WTC11 (cell line): ENCODE measurements at regions not wholly inside any gene's neighbourhood (a gene's known extent, or its start where the extent isn't known, plus 50 kb on each side); places are given as distances from the start of the nearest gene placed in this dataset.

Source experiments
- ATAC-seq: fragments of 200-7000 bp; cut with Tn5 transposase; 2 replicates; pipeline ENCODE4 v1.10.0; 2021; ENCODE audit warnings: mild to moderate bottlenecking, moderate library complexity
- CTCF ChIA-PET: fragments of 300-600 bp; sonication (Branson Sonifier 250); formaldehyde crosslinking; loops from one replicate; lab custom pipeline; 2021; ENCODE audit warnings: antibody characterized with exemption; lab: Charles Lee
- POLR2A ChIA-PET: fragments of 350-600 bp; sonication (Branson Sonifier 250); formaldehyde crosslinking; loops from one replicate; lab custom pipeline; 2021; ENCODE audit warnings: antibody characterized with exemption; lab: Charles Lee
- DNase-seq: peaks from one replicate; pipeline ENCODE4 v3.0.0; 2021; ENCODE audit warnings: low spot score
- H3K27ac Mint-ChIP-seq: 2 replicates; pipeline ENCODE4 v1.8.0; 2021; ENCODE audit warnings: mixed read lengths
- H3K27me3 Mint-ChIP-seq: 2 replicates; pipeline ENCODE4 v1.8.0; 2021; ENCODE audit warnings: low read depth, mild to moderate bottlenecking, moderate library complexity, mixed read lengths
- H3K36me3 Mint-ChIP-seq: 2 replicates; pipeline ENCODE4 v1.8.0; 2021; ENCODE audit warnings: mixed read lengths
- H3K4me1 Mint-ChIP-seq: 2 replicates; pipeline ENCODE4 v1.8.0; 2022; ENCODE audit warnings: mixed read lengths
- H3K4me3 Mint-ChIP-seq: 2 replicates; pipeline ENCODE4 v1.8.0; 2021; ENCODE audit warnings: mild to moderate bottlenecking, moderate library complexity, mixed read lengths
- H3K9me3 Mint-ChIP-seq: 2 replicates; pipeline ENCODE4 v1.8.0; 2021; ENCODE audit warnings: mixed read lengths
- FOXJ3 ChIP-seq: sonication (generic); formaldehyde crosslinking; IDR thresholded peaks from 2 replicates; pipeline ENCODE4 v1.9.0; 2021; ENCODE audit warnings: missing genetic modification reagents, mild to moderate bottlenecking, borderline replicate concordance
- HMGA2 ChIP-seq: fragments of 250-450 bp; sonication (Bioruptor Pico); IDR thresholded peaks from 2 replicates; pipeline ENCODE4 v1.4.0; 2021; ENCODE audit warnings: mild to moderate bottlenecking, moderate library complexity
- MAX ChIP-seq: sonication (generic); formaldehyde crosslinking; IDR thresholded peaks from 2 replicates; pipeline ENCODE4 v1.8.0; 2022; ENCODE audit warnings: mild to moderate bottlenecking, missing genetic modification reagents
- NFYB ChIP-seq: sonication (generic); formaldehyde crosslinking; conservative IDR thresholded peaks from 2 replicates; pipeline ENCODE4 v1.8.0; 2022; ENCODE audit warnings: low read depth, missing genetic modification reagents
- PREB ChIP-seq: sonication (generic); formaldehyde crosslinking; IDR thresholded peaks from 2 replicates; pipeline ENCODE4 v1.8.1; 2022; ENCODE audit warnings: mild to moderate bottlenecking, missing genetic modification reagents, moderate library complexity, borderline replicate concordance
- RELA ChIP-seq: sonication (generic); formaldehyde crosslinking; IDR thresholded peaks from 2 replicates; pipeline ENCODE4 v1.8.1; 2022; ENCODE audit warnings: missing genetic modification reagents, mild to moderate bottlenecking, borderline replicate concordance
- USF2 ChIP-seq: sonication (generic); formaldehyde crosslinking; IDR thresholded peaks from 2 replicates; pipeline ENCODE4 v1.8.1; 2023; ENCODE audit warnings: mild to moderate bottlenecking, missing genetic modification reagents, moderate library complexity
- ZBTB43 ChIP-seq: sonication (generic); formaldehyde crosslinking; IDR thresholded peaks from 2 replicates; pipeline ENCODE4 v1.8.1; 2023; ENCODE audit warnings: mild to moderate bottlenecking, missing genetic modification reagents
- ZNF121 ChIP-seq: sonication (generic); formaldehyde crosslinking; IDR thresholded peaks from 2 replicates; pipeline ENCODE4 v1.8.0; 2023; ENCODE audit warnings: missing genetic modification reagents
- ZNF396 ChIP-seq: fragments of 250-450 bp; sonication (Bioruptor Pico); IDR thresholded peaks from 2 replicates; pipeline ENCODE4 v1.8.0; 2021; ENCODE audit warnings: mild to moderate bottlenecking, moderate library complexity, borderline replicate concordance
- TF ChIP-seq, protein P1 (sequence below): fragments of 200-600 bp; IDR thresholded peaks from 2 replicates; pipeline ENCODE4 v1.8.0; 2022; ENCODE audit warnings: antibody characterized with exemption
- TF ChIP-seq, protein P2 (sequence below): sonication (generic); formaldehyde crosslinking; conservative IDR thresholded peaks from 2 replicates; pipeline ENCODE4 v1.8.1; 2022; ENCODE audit warnings: mild to moderate bottlenecking, missing genetic modification reagents
- TF ChIP-seq, protein P3 (sequence below): fragments of 250-450 bp; sonication (Bioruptor Pico); IDR thresholded peaks from 2 replicates; pipeline ENCODE4 v1.9.0; 2021; ENCODE audit warnings: mild to moderate bottlenecking
- TF ChIP-seq, protein P4 (sequence below): sonication (generic); formaldehyde crosslinking; IDR thresholded peaks from 2 replicates; pipeline ENCODE4 v1.8.1; 2022; ENCODE audit warnings: missing genetic modification reagents, borderline replicate concordance

- Mint-ChIP-seq H3K27me3 (no peaks in the 10 kb centered on the region), H3K9me3 (no peaks in the 10 kb centered on the region)
- CTCF ChIA-PET = no interaction called here
These were observed 98.0 kb upstream of the DCLK2 start for GRCh38 chr4:149980121-149980682.

DNA sequence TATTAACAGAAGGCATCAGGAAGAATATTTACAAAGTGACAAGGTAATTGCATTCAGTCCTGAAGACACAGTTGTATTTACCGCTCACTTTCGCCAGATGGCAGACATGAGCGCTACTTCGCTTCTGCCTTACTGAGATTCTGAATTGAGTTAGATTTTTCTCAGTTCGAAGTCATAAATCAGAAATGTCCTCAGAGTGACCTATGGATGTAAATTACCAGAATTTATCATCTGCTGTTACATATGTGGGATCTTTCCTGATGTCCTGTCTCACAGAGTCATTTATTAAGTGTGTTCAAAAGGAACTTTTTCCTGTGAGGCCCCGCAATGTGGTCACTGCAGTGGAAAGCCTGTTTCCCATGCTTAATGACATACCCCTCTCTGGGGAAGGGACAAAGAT, 97.3 kb upstream of the DCLK2 start:
- TF ChIP-seq PREB (CRISPR knock-in tag) = no peak
- TF ChIP-seq, protein P1, sequence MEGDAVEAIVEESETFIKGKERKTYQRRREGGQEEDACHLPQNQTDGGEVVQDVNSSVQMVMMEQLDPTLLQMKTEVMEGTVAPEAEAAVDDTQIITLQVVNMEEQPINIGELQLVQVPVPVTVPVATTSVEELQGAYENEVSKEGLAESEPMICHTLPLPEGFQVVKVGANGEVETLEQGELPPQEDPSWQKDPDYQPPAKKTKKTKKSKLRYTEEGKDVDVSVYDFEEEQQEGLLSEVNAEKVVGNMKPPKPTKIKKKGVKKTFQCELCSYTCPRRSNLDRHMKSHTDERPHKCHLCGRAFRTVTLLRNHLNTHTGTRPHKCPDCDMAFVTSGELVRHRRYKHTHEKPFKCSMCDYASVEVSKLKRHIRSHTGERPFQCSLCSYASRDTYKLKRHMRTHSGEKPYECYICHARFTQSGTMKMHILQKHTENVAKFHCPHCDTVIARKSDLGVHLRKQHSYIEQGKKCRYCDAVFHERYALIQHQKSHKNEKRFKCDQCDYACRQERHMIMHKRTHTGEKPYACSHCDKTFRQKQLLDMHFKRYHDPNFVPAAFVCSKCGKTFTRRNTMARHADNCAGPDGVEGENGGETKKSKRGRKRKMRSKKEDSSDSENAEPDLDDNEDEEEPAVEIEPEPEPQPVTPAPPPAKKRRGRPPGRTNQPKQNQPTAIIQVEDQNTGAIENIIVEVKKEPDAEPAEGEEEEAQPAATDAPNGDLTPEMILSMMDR = peak; percentile 60
- Mint-ChIP-seq H3K27ac (0 out of 2 replicates have a peak overlapping the region, but pooled peaks have one; percentile 3), H3K9me3 (no peaks in the 10 kb centered on the region), H3K27me3 (no peaks in the 10 kb centered on the region), H3K4me3 (no peak overlapping the region), H3K36me3 (no peaks in the 10 kb centered on the region), H3K4me1 (no peaks in the 10 kb centered on the region)
- POLR2A ChIA-PET = no interaction called here
- CTCF ChIA-PET = no interaction called here
- DNase-seq = peak; percentile 60
- ATAC-seq = peak; percentile 76

More at GRCh38 chr4:149980121-149980682, 98.0 kb upstream of the DCLK2 start:
- DNase-seq = no peak
- no peak for ATAC-seq
- POLR2A ChIA-PET = no interaction called here
- Mint-ChIP-seq H3K27ac (0 out of 2 replicates have a peak overlapping the region, but pooled peaks have one; percentile 3), H3K4me1 (no peaks in the 10 kb centered on the region), H3K36me3 (no peaks in the 10 kb centered on the region), H3K4me3 (no peak overlapping the region)
- TF ChIP-seq FOXJ3 (CRISPR knock-in tag) (no peak), ZNF396 (CRISPR knock-in tag) (no peak), HMGA2 (no peak), USF2 (CRISPR knock-in tag) (no peak), RELA (CRISPR knock-in tag) (no peak)
- TF ChIP-seq, protein P2, sequence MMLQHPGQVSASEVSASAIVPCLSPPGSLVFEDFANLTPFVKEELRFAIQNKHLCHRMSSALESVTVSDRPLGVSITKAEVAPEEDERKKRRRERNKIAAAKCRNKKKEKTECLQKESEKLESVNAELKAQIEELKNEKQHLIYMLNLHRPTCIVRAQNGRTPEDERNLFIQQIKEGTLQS (CRISPR knock-in tag) = no peak
- TF ChIP-seq, protein P1 = no peak
- TF ChIP-seq, protein P3, sequence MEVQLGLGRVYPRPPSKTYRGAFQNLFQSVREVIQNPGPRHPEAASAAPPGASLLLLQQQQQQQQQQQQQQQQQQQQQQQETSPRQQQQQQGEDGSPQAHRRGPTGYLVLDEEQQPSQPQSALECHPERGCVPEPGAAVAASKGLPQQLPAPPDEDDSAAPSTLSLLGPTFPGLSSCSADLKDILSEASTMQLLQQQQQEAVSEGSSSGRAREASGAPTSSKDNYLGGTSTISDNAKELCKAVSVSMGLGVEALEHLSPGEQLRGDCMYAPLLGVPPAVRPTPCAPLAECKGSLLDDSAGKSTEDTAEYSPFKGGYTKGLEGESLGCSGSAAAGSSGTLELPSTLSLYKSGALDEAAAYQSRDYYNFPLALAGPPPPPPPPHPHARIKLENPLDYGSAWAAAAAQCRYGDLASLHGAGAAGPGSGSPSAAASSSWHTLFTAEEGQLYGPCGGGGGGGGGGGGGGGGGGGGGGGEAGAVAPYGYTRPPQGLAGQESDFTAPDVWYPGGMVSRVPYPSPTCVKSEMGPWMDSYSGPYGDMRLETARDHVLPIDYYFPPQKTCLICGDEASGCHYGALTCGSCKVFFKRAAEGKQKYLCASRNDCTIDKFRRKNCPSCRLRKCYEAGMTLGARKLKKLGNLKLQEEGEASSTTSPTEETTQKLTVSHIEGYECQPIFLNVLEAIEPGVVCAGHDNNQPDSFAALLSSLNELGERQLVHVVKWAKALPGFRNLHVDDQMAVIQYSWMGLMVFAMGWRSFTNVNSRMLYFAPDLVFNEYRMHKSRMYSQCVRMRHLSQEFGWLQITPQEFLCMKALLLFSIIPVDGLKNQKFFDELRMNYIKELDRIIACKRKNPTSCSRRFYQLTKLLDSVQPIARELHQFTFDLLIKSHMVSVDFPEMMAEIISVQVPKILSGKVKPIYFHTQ (CRISPR knock-in tag) = no peak

- ATAC-seq = no peak
- H3K36me3 Mint-ChIP-seq = no peaks in the 10 kb centered on the region
- ChIA-PET POLR2A (no interaction called here), CTCF (no interaction called here)
- H3K27me3 Mint-ChIP-seq = no peaks in the 10 kb centered on the region; the same call in 1 of the 2 replicates
- no peak for DNase-seq
- peaks cover 14% of the 10 kb centered on the region for H3K4me1 Mint-ChIP-seq
- no peaks in the 10 kb centered on the region for H3K9me3 Mint-ChIP-seq
- TF ChIP-seq RELA (CRISPR knock-in tag) (no peak), MAX (CRISPR knock-in tag) (no peak), ZNF121 (CRISPR knock-in tag) (no peak), NFYB (CRISPR knock-in tag) (no peak), ZBTB43 (CRISPR knock-in tag) (no peak)
- TF ChIP-seq, protein P4, sequence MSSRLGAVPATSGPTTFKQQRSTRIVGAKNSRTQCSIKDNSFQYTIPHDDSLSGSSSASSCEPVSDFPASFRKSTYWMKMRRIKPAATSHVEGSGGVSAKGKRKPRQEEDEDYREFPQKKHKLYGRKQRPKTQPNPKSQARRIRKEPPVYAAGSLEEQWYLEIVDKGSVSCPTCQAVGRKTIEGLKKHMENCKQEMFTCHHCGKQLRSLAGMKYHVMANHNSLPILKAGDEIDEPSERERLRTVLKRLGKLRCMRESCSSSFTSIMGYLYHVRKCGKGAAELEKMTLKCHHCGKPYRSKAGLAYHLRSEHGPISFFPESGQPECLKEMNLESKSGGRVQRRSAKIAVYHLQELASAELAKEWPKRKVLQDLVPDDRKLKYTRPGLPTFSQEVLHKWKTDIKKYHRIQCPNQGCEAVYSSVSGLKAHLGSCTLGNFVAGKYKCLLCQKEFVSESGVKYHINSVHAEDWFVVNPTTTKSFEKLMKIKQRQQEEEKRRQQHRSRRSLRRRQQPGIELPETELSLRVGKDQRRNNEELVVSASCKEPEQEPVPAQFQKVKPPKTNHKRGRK (CRISPR knock-in tag) = no peak
- H3K4me3 Mint-ChIP-seq = no peak overlapping the region
- no peak overlapping the region for H3K27ac Mint-ChIP-seq
These were observed 94.8 kb upstream of the DCLK2 start for GRCh38 chr4:149983401-149983800.
